Embryonic facial prominence (tissue), 1 donor: ENCODE measurements at regions not wholly inside any gene's neighbourhood (a gene's known extent, or its start where the extent isn't known, plus 50 kb on each side); places are given as distances from the start of the nearest gene placed in this dataset.
"Not testable (repeated sequence)": the region's sequence is repeated elsewhere in the genome, so short reads cannot be mapped to it uniquely, and the experiment has no call there.

ENCODE experiments used
- DNase-seq: peaks from one replicate; pipeline ENCODE4 v3.0.0-alpha.2; 2016; ENCODE audit errors: extremely low spot score

- DNase-seq, result no peak
Measured at GRCh38 chr1:60279798-60280197, 206.2 kb upstream of the C1orf87 start.

DNA sequence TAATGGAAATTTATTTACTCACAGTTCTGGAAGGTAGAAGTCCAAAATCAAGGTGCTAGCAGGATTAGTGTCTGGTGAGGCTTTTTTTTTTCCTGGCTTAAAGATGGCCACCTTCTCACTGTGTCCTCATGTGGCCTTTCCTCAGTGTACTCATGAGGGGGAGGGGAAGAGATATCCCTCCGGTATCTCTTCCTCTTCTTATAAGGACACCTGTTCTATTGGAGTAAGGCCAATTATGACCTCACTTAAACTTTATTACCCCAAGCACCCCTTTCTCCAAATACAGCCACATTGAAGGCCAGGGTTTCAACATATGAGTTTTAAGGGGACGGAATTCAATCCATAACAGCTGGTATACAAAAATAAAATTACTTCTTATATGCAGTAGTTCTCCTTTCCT lies 203.7 kb upstream of the C1orf87 start:
- DNase-seq, result no peak

GRCh38 chr1:60274422-60275290 lies 201.1 kb upstream of the C1orf87 start:
- no peak for DNase-seq

DNA sequence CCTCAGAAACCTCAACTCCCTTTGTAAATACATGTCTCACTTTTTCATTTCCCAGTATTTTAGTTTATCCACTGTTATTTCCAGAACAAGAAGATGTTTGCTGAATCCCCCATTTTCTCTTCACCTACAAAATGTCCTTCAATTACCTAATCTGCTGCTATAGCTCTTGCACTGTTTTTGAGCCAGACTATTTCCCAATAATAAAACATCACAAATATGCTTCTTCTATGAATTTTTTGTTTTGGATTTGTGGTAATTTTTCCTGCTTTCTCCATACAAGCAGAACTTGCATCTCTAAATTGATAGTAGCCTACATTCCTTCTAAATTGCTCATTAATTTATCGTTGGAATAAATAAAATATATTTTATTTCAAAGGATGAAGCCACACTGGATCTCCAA lies 199.6 kb upstream of the C1orf87 start:
- DNase-seq, result no peak

DNA sequence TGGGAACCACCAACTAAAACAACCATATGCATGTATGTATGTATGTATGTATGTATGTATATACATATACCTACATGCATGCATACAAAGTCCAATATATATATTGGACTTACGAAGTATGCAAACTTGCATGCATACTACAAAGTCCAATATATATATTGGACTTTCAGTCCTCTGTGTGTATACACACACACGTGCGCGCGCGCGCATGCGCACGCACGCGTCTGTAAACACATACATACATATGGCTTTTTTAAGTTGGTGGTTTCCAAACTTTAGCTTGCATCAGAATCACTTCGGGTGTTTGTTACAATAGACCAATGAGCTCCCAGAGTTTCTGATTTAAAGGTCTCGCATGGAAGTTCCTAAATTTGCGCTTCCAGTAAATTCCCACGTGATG lies 197.5 kb upstream of the C1orf87 start:
- no peak for DNase-seq

GRCh38 chr1:60268451-60268850 lies 194.9 kb upstream of the C1orf87 start:
- DNase-seq, result no peak

DNA sequence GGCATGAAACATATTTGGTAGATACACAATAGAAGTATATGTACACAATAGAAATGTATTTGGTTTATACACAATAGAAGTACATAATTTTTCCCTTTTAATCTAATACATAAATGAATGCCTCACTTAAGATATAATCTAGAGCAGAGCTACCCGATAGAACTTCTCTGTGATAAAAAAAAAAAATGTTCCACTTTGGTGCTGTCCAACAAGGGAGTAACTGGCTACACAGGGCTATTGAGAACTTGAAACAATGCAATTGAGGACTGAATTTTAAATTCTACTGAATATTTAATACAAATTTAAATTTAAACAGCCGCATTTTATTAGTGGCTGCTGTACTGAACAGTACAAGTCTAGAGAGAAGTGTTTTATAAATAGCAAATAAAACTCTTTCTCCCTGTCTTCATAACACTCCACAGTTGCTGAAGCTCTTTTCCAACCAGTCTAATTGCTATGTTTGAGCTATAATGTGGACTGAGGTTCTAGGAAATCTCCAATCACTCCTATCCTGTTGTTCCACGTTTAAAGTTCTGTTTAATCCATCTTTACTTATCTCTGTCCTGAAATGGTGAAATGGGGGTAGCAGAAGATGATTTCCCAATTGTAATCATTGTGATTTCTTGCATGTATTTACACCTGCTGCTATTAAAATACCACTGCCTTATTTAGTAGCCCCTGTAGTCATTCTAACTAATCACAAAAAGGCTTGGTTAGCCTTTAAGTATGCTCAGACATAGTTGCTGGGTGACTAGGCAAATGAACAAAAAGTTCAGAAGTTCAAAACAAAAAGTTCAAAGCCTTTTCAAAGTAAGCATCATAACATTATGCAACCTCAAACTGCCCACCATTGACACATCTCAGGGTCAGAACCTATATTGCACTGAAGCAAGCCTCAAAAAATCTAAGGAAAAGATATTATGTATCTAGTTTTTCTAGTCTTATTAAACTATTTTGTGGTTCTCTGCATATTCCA lies 192.3 kb upstream of the C1orf87 start:
- no peak for DNase-seq

DNA sequence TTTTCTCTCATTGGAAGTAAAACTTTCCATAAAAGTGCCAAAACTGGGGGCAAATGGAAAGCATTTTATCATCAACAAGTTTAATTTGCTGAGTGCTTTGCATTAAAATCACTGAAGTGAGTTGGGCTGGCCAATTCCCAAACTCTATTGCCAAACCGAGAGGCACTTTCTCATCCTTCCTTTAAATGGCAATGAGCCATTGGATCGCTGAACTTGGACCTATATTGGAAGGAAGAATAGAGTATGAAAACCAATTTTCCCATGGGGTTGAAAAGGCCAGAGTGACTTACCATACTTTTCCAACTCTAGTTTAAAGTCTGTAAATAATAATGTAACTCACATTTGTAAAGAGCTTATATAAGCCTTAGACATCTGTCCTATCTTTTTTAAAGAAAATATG lies 189.1 kb upstream of the C1orf87 start:
- DNase-seq, result no peak

DNA sequence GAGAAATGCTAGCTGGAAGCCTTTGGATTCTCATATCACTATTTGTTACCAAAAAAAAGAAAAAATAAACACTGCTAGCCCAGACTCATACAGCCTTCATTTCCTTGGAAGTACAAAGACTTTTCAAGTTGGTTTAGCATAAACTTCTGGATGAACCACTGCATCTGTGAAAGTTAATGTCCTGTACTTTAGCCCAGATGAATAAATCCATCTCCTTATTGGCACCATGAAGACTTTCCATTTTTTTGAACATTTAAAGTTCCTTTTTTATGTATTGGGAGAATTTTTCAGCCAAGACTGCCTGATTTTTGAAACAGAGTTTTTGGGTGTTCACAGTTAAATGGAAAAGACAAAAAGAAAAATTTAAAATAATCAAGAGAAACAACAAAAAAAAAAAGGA lies 184.0 kb upstream of the C1orf87 start:
- DNase-seq, result no peak

GRCh38 chr1:60255565-60255964 lies 182.0 kb upstream of the C1orf87 start:
- no peak for DNase-seq

DNA sequence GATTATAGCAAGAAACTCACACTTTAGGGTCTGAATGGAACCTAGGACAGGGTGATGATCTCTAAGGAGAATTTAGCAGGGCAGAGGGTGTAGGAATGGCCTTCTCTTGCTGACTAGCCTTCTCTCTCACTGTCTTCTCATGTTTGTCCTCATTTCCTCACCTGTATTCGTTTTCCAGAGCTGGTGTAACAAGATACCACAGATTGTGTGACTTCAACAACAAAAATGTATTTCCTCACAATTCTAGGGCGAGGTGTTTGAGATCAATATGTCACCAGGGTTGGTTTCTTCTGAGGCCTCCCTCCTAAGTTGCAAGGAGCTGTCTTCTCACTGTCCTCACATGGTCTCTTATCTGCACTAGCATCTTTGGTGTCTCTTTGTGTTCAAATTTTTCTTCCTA lies 177.9 kb upstream of the C1orf87 start:
- DNase-seq, result no peak

- DNase-seq, result not testable (repeated sequence)
Measured at GRCh38 chr1:60247467-60247866, 173.9 kb upstream of the C1orf87 start.

- no peak for DNase-seq
Measured at GRCh38 chr1:60245324-60245723, 171.8 kb upstream of the C1orf87 start.

DNA sequence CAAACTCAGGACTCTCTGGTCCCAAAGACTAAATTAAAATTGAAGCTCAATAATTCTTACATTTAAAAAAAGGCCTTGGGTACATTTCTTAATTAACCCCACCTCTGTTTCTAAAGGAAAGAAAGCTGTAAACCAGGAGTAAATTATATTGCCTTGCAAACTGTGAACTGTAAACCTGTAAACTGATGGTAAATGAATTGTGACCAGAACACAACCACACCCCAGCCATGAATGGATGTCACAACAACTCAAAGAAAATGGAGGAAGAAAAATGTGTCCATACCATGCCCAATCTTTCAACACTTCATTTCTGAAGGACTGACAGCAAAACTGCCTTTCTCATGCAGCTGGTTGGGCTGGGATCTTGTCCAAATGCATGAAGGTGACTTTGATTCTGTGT lies 171.3 kb upstream of the C1orf87 start:
- DNase-seq, result no peak

DNA sequence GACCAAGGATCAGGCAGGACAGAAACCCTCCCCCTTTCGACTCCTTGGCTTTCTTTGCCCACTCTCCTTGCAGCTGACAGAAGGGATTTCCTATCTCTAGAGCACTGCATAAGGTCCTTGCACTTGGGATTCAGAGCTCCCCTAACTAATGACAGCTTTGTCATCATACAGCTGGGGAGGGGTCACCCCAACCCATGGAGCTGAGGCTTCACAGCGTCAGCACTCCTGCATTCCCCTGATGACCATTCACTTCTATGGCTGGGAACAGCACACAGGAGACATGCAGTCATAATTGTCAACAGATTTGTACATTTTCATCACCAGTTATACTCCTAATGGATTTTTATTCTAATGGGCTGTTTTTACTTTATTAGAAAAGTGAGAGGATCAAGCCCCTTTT lies 161.7 kb upstream of the C1orf87 start:
- DNase-seq, result no peak

GRCh38 chr1:60234776-60235175 lies 161.2 kb upstream of the C1orf87 start:
- DNase-seq, result no peak

DNA sequence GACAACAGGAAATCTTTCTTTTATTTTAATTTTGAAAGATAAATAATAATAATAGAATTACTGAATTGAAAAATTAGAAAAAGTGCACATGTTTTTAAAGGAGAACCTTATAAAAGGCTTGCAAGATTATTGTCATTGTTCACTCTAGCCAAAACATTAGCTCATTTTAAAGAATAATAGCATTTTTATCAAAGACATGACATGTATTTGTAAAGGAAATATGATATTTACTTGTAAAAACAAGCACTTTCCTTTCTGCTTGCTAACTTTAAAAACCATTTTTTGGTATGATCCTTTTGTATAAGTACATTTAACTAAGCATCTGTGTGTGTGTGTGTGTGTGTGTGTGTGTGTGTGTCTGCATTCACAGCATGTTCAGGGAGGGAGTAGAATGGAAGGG lies 156.3 kb upstream of the C1orf87 start:
- DNase-seq, result no peak

DNA sequence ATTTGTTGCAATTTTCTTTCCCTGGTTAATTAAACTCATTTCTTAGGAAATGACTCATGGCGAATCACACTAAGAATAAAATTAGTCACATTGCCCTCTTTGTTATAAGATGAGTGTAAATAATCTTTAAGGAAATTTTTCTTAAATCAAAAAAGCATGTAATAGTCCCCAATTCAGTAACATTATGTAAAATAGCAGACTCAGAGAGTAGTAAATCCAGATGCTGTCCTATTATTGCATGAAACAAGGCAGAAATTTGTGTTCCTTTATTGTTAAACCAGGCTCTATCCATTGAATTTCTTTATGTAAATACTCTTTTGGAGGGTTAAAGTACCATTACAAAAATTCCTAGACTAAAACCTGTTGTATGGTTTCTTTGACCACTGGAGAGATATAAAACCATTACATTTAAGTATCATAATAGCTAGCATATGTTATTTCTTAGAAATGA lies 154.5 kb upstream of the C1orf87 start:
- DNase-seq, result no peak

GRCh38 chr1:60227601-60228000 lies 154.0 kb upstream of the C1orf87 start:
- DNase-seq, result no peak

- no peak for DNase-seq
Measured at GRCh38 chr1:60225486-60225885, 151.9 kb upstream of the C1orf87 start.

DNA sequence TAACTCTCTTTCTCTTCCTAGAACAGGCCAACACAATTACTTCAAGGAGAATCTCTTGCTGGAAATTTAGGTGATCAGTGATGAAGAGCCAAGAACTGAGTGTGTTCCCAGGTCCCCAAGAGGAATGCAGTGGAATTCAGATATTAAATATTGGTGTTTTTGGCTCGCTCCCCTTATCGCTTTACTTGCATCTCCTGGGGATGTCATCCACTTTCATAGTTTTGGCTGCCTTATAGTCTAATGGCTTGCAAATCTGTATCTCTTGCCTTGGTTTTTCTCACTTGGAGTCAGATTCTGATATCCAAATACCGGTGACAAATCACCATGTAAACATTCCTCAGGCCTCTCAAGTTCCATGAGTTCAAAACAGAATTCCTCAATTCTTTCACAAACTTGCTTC lies 151.0 kb upstream of the C1orf87 start:
- no peak for DNase-seq

DNA sequence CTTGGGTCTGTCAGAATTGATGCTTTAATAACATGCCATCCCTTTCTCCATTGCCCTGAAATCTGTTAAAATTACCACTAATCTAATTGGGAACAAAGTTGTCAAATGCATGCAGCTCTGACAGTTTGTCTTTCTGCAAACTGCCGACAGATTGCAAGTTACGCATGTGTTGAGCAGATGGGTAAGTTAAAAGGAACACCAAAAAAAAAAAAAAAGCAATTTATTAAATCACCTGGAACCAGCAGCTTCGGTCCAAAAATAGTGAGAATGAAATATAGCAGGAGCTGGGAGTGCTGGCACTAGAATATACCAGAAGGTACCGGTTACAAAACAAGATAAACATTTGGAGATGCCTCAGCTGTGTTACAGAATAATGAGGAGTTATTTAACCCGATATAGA lies 149.6 kb upstream of the C1orf87 start:
- DNase-seq, result no peak
